ENCODE measurements at regions not wholly inside any gene's neighbourhood (a gene's known extent, or its start where the extent isn't known, plus 50 kb on each side); places are given as distances from the start of the nearest gene placed in this dataset.
A peak's percentile ranks its signal among the peaks of the same experiment; 100 is the strongest.
"Not testable (repeated sequence)": the region's sequence is repeated elsewhere in the genome, so short reads cannot be mapped to it uniquely, and the experiment has no call there.

GRCh38 chr1:223961985-223962384 lies 116.2 kb upstream of the TP53BP2 start:
- DNase-seq (ENCODE audit: low spot score): not testable (repeated sequence)

GRCh38 chr1:223952801-223953200 lies 107.1 kb upstream of the TP53BP2 start:
- DNase-seq (ENCODE audit: low spot score): not testable (repeated sequence)

GRCh38 chr1:223951551-223951950 lies 105.8 kb upstream of the TP53BP2 start:
- DNase-seq (ENCODE audit: low spot score): not testable (repeated sequence)

- DNase-seq (ENCODE audit: low spot score): not testable (repeated sequence)
Observed at GRCh38 chr1:223949944-223950343, 104.2 kb upstream of the TP53BP2 start.

GRCh38 chr1:223948041-223948440 lies 102.3 kb upstream of the TP53BP2 start:
- not testable (repeated sequence) for DNase-seq (ENCODE audit: low spot score)

GRCh38 chr1:223936592-223936991 lies 90.8 kb upstream of the TP53BP2 start:
- DNase-seq (ENCODE audit: low spot score): not testable (repeated sequence)

GRCh38 chr1:223931476-223931875 lies 85.7 kb upstream of the TP53BP2 start:
- not testable (repeated sequence) for DNase-seq (ENCODE audit: low spot score)

GRCh38 chr1:223920805-223921204 lies 75.1 kb upstream of the TP53BP2 start:
- not testable (repeated sequence) for DNase-seq (ENCODE audit: low spot score)

GRCh38 chr1:223915476-223915875 lies 69.7 kb upstream of the TP53BP2 start:
- not testable (repeated sequence) for DNase-seq (ENCODE audit: low spot score)

- peak; percentile 8 for DNase-seq (ENCODE audit: low spot score)
Observed at GRCh38 chr1:223913715-223914114, 68.0 kb upstream of the TP53BP2 start.

GRCh38 chr1:223907943-223908587 lies 62.3 kb upstream of the TP53BP2 start:
- DNase-seq (ENCODE audit: low spot score): not testable (repeated sequence)

- not testable (repeated sequence) for DNase-seq (ENCODE audit: low spot score)
Observed at GRCh38 chr1:223903221-223903620, 57.5 kb upstream of the TP53BP2 start.

GRCh38 chr1:223899775-223900174 lies 54.0 kb upstream of the TP53BP2 start:
- not testable (repeated sequence) for DNase-seq (ENCODE audit: low spot score)

- DNase-seq (ENCODE audit: low spot score): not testable (repeated sequence)
Observed at GRCh38 chr1:223897097-223897496, 51.4 kb upstream of the TP53BP2 start.

- not testable (repeated sequence) for DNase-seq (ENCODE audit: low spot score)
Observed at GRCh38 chr1:223895950-223896349, 50.2 kb upstream of the TP53BP2 start.

All from NAMALWA (cell line).